ENCODE measurements at regions not wholly inside any gene's neighbourhood (a gene's known extent, or its start where the extent isn't known, plus 50 kb on each side); places are given as distances from the start of the nearest gene placed in this dataset.
A peak's percentile ranks its signal among the peaks of the same experiment; 100 is the strongest.
"Not testable (repeated sequence)": the region's sequence is repeated elsewhere in the genome, so short reads cannot be mapped to it uniquely, and the experiment has no call there.

GRCh38 chrX:155819966-155820491 is 61.1 kb upstream of the VAMP7 start:
- no CpG with 5 or more reads among the region's 3 CpGs for WGBS (ENCODE audit: insufficient coverage, low lambda C conversion rate)

GRCh38 chrX:155819525-155819924 is 61.6 kb upstream of the VAMP7 start:
- Histone ChIP-seq H3K27me3 (ENCODE audit: control insufficient read depth, insufficient read depth, low read length) (no peaks in the 10 kb centered on the region), H3K27ac (ENCODE audit: low read length) (no peak overlapping the region), H3K4me3 (ENCODE audit: low read length) (no peak overlapping the region), H3K4me1 (ENCODE audit: control insufficient read depth, insufficient read depth, low read length) (no peaks in the 10 kb centered on the region), H3K9me3 (ENCODE audit: control insufficient read depth, low read depth, low read length) (no peaks in the 10 kb centered on the region), H3K36me3 (ENCODE audit: control insufficient read depth, insufficient read depth, low read length) (no peaks in the 10 kb centered on the region)
- peak in 1 of 2 donors; percentile 1 for DNase-seq

More at GRCh38 chrX:155819966-155820491, 61.1 kb upstream of the VAMP7 start:
- no peak overlapping the region for H3K4me3 ChIP-seq (ENCODE audit: low read length)
- DNase-seq: peak; percentile 55 to 57
- no peaks in the 10 kb centered on the region for H3K27me3 ChIP-seq (ENCODE audit: control insufficient read depth, insufficient read depth, low read length)
- H3K36me3 ChIP-seq (ENCODE audit: control insufficient read depth, insufficient read depth, low read length): no peaks in the 10 kb centered on the region
- no peaks in the 10 kb centered on the region for H3K9me3 ChIP-seq (ENCODE audit: control insufficient read depth, low read depth, low read length)
- no peaks in the 10 kb centered on the region for H3K4me1 ChIP-seq (ENCODE audit: control insufficient read depth, insufficient read depth, low read length)
- no peak overlapping the region for H3K27ac ChIP-seq (ENCODE audit: low read length)

DNA sequence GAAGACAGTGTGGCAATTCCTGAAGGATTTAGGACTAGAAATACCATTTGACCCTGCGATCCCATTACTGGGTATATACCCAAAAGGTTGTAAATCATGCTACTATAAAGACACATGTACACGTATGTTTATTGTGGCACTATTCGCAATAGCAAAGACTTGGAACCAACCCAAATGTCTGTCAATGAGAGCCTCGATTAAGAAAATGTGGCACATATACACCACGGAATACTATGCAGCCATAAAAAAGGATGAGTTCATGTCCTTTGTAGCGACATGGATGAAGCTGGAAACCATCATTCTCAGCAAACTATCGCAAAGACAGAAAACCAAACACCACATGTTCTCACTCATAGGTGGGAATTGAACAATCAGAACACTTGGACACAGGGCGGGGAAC is 66.8 kb upstream of the VAMP7 start:
- not testable (repeated sequence) for H3K36me3 ChIP-seq (ENCODE audit: control insufficient read depth, insufficient read depth, low read length); H3K4me3 ChIP-seq (ENCODE audit: low read length); H3K9me3 ChIP-seq (ENCODE audit: control insufficient read depth, low read depth, low read length); H3K27ac ChIP-seq (ENCODE audit: low read length); DNase-seq; H3K27me3 ChIP-seq (ENCODE audit: control insufficient read depth, insufficient read depth, low read length); H3K4me1 ChIP-seq (ENCODE audit: control insufficient read depth, insufficient read depth, low read length)
- WGBS (ENCODE audit: insufficient coverage, low lambda C conversion rate): 100% methylated on average over 2 of the region's 8 CpGs

- H3K9me3 ChIP-seq (ENCODE audit: control insufficient read depth, low read depth, low read length): no peaks in the 10 kb centered on the region
- whole genome bisulfite sequencing (ENCODE audit: insufficient coverage, low lambda C conversion rate): 33% methylated on average over 1 of the region's 1 CpG
- no peak overlapping the region for H3K27ac ChIP-seq (ENCODE audit: low read length)
- H3K36me3 ChIP-seq (ENCODE audit: control insufficient read depth, insufficient read depth, low read length): no peaks in the 10 kb centered on the region
- H3K27me3 ChIP-seq (ENCODE audit: control insufficient read depth, insufficient read depth, low read length): no peaks in the 10 kb centered on the region
- no peaks in the 10 kb centered on the region for H3K4me1 ChIP-seq (ENCODE audit: control insufficient read depth, insufficient read depth, low read length)
- DNase-seq: no peak
- H3K4me3 ChIP-seq (ENCODE audit: low read length): no peak overlapping the region
These were observed 101.3 kb upstream of the VAMP7 start for GRCh38 chrX:155779831-155780230.

DNA sequence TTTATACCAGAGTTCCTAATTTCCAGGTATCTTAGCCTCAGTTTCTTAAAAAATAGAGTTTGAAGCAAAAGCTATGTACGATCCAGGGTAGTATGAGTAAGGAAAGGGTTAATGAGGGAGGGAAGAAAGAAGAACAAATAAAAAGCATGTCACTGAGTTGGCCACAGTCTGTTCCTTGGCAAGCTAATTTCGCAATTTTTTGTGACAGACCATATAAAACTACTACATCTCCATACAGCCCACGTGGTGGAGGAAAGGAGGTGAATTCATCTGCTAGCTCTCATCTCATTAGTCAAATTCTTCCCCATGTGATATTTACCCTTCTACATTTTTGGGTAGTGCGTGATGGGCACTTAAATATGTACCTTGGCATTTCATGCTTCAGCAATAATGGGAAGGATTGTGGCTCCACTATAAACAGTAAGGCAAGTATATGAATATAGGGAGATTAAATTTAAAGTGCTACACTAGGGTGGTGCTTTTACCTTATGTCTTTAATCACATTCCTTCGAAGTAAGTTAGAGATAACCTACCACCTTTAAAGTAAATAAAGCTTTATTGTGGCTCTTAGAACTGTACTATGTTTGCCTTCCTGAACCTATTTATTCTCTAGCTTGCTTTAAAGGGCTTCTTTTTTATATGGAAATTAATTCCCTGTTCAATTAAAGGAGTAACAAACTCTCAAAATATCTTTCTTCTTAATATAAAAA is 102.1 kb upstream of the VAMP7 start:
- Histone ChIP-seq H3K27ac (ENCODE audit: low read length) (no peak overlapping the region), H3K27me3 (ENCODE audit: control insufficient read depth, insufficient read depth, low read length) (no peaks in the 10 kb centered on the region), H3K4me3 (ENCODE audit: low read length) (no peak overlapping the region), H3K4me1 (ENCODE audit: control insufficient read depth, insufficient read depth, low read length) (no peaks in the 10 kb centered on the region), H3K36me3 (ENCODE audit: control insufficient read depth, insufficient read depth, low read length) (no peaks in the 10 kb centered on the region), H3K9me3 (ENCODE audit: control insufficient read depth, low read depth, low read length) (no peaks in the 10 kb centered on the region)
- 58% methylated on average over 3 of the region's 5 CpGs for WGBS (ENCODE audit: insufficient coverage, low lambda C conversion rate)
- DNase-seq: peak in 1 of 2 donors; percentile 7

DNA sequence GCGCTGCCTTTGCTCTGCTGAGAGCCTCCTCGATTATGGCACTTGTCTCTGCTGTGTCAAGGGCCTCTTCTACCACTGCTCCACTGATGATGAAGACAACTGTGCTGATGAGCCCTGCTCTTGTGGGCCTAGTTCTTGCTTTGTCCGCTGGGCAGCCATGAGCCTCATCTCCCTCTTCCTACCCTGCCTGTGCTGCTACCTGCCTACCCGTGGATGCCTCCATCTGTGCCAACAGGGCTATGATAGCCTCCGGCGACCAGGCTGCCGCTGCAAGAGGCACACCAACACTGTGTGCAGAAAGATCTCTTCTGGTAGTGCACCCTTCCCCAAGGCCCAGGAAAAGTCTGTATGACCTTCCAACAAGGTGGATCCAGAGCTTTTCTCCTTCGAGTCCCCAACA is 106.8 kb upstream of the VAMP7 start:
- Histone ChIP-seq H3K4me3 (ENCODE audit: low read length) (no peak overlapping the region), H3K9me3 (ENCODE audit: control insufficient read depth, low read depth, low read length) (no peaks in the 10 kb centered on the region), H3K4me1 (ENCODE audit: control insufficient read depth, insufficient read depth, low read length) (no peaks in the 10 kb centered on the region), H3K36me3 (ENCODE audit: control insufficient read depth, insufficient read depth, low read length) (no peaks in the 10 kb centered on the region), H3K27ac (ENCODE audit: low read length) (no peak overlapping the region), H3K27me3 (ENCODE audit: control insufficient read depth, insufficient read depth, low read length) (no peaks in the 10 kb centered on the region)
- no CpG with 5 or more reads among the region's 8 CpGs for WGBS (ENCODE audit: insufficient coverage, low lambda C conversion rate)
- DNase-seq: no peak

- WGBS (ENCODE audit: insufficient coverage, low lambda C conversion rate): 37% methylated on average over 13 of the region's 24 CpGs
- Histone ChIP-seq H3K36me3 (ENCODE audit: control insufficient read depth, insufficient read depth, low read length) (no peaks in the 10 kb centered on the region), H3K4me3 (ENCODE audit: low read length) (peak overlapping the region; percentile 46), H3K9me3 (ENCODE audit: control insufficient read depth, low read depth, low read length) (peaks cover 5% of the 10 kb centered on the region), H3K27ac (ENCODE audit: low read length) (peak overlapping the region; percentile 29), H3K27me3 (ENCODE audit: control insufficient read depth, insufficient read depth, low read length) (no peaks in the 10 kb centered on the region), H3K4me1 (ENCODE audit: control insufficient read depth, insufficient read depth, low read length) (no peaks in the 10 kb centered on the region)
- peak; percentile 28 to 60 for DNase-seq
These were observed 113.0 kb upstream of the VAMP7 start for GRCh38 chrX:155767876-155768769.

- H3K4me3 ChIP-seq (ENCODE audit: low read length): peak overlapping the region; percentile 46
- H3K4me1 ChIP-seq (ENCODE audit: control insufficient read depth, insufficient read depth, low read length): no peaks in the 10 kb centered on the region
- H3K9me3 ChIP-seq (ENCODE audit: control insufficient read depth, low read depth, low read length): peaks cover 5% of the 10 kb centered on the region
- DNase-seq: peak; percentile 81 to 91
- H3K27me3 ChIP-seq (ENCODE audit: control insufficient read depth, insufficient read depth, low read length): no peaks in the 10 kb centered on the region
- 7% methylated on average over 3 of the region's 19 CpGs for WGBS (ENCODE audit: insufficient coverage, low lambda C conversion rate)
- H3K36me3 ChIP-seq (ENCODE audit: control insufficient read depth, insufficient read depth, low read length): no peaks in the 10 kb centered on the region
- H3K27ac ChIP-seq (ENCODE audit: low read length): peak overlapping the region; percentile 57
These were observed 113.9 kb upstream of the VAMP7 start for GRCh38 chrX:155767051-155767875.

DNA sequence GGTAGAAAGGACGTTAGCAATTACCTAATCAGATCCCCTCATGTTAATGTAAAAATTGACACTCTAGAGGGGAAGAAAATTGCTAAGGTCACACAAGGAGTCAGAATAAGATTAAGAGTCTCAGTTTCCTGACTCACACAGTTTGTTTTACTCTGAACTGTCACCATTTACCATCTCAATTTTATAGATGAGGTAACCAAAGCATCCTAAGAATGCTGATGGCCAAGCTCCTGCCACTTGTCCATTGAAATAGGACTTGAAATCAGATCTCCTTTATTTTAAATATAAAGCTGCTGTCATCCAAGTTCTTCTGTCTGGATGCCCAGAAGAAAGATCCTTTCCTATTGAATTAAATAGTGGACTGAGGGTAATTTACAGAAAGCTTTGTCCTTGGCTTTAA is 114.8 kb upstream of the VAMP7 start:
- H3K27ac ChIP-seq (ENCODE audit: low read length): peak overlapping the region; percentile 57
- no peaks in the 10 kb centered on the region for H3K36me3 ChIP-seq (ENCODE audit: control insufficient read depth, insufficient read depth, low read length)
- 0% methylated on average over 1 of the region's 1 CpG for WGBS (ENCODE audit: insufficient coverage, low lambda C conversion rate)
- H3K4me1 ChIP-seq (ENCODE audit: control insufficient read depth, insufficient read depth, low read length): no peaks in the 10 kb centered on the region
- no peaks in the 10 kb centered on the region for H3K27me3 ChIP-seq (ENCODE audit: control insufficient read depth, insufficient read depth, low read length)
- peaks cover 5% of the 10 kb centered on the region for H3K9me3 ChIP-seq (ENCODE audit: control insufficient read depth, low read depth, low read length)
- no peak overlapping the region for H3K4me3 ChIP-seq (ENCODE audit: low read length)
- DNase-seq: peak in 1 of 2 donors; percentile 9

DNA sequence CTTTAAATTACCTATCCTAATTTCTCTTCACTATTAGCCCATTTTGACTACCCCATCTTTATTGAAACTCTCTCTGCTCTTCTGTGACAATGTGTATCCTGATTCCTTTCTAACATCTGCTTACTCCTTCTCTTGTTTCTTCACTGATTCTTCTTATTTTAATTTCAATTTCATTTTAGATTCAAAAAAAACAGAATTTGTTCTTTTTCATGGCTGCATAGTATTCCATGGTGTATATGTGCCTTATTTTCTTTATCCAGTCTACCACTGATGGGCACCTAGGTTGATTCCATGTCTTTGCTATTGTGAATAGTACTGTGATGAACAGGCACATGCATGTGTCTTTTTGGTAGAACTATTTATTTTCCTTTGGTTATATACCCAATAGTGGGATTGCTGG is 120.0 kb upstream of the VAMP7 start:
- H3K4me1 ChIP-seq (ENCODE audit: control insufficient read depth, insufficient read depth, low read length): no peaks in the 10 kb centered on the region
- H3K27me3 ChIP-seq (ENCODE audit: control insufficient read depth, insufficient read depth, low read length): no peaks in the 10 kb centered on the region
- H3K27ac ChIP-seq (ENCODE audit: low read length): no peak overlapping the region
- H3K9me3 ChIP-seq (ENCODE audit: control insufficient read depth, low read depth, low read length): no peaks in the 10 kb centered on the region
- DNase-seq: no peak
- no peaks in the 10 kb centered on the region for H3K36me3 ChIP-seq (ENCODE audit: control insufficient read depth, insufficient read depth, low read length)
- no peak overlapping the region for H3K4me3 ChIP-seq (ENCODE audit: low read length)

Measured in large intestine (tissue), 3 donors.